ENCODE measurements at regions not wholly inside any gene's neighbourhood (a gene's known extent, or its start where the extent isn't known, plus 50 kb on each side); places are given as distances from the start of the nearest gene placed in this dataset.

- TF ChIP-seq RAD21 (IDR thresholded peaks at IDR 0.05; ENCODE audit: low read depth) (no peak), TEAD4 (IDR thresholded peaks at IDR 0.05) (no peak), EGR1 (IDR thresholded peaks at IDR 0.05) (no peak), MAX (IDR thresholded peaks at IDR 0.05) (no peak), CREB1 (IDR thresholded peaks at IDR 0.05; ENCODE audit: low read depth) (no peak), ZBTB7A (IDR thresholded peaks at IDR 0.05; ENCODE audit: low read depth) (no peak)
Measured at GRCh38 chr9:89854715-89855475, 250.1 kb downstream of the GADD45G start.

GRCh38 chr9:89862316-89862715, 257.5 kb downstream of the GADD45G start:
- TF ChIP-seq EGR1 (IDR thresholded peaks at IDR 0.05) (no peak), RAD21 (IDR thresholded peaks at IDR 0.05; ENCODE audit: low read depth) (no peak), FOXM1 (IDR thresholded peaks at IDR 0.05; ENCODE audit: borderline replicate concordance, low read depth) (no peak), EP300 (IDR thresholded peaks at IDR 0.05; ENCODE audit: borderline replicate concordance) (no peak), CREB1 (IDR thresholded peaks at IDR 0.05; ENCODE audit: low read depth) (no peak), YY1 (IDR thresholded peaks at IDR 0.05; ENCODE audit: low read depth) (no peak), REST (IDR thresholded peaks at IDR 0.05; ENCODE audit: low read depth) (no peak), TCF12 (IDR thresholded peaks at IDR 0.05; ENCODE audit: low read depth) (no peak), MAX (IDR thresholded peaks at IDR 0.05) (no peak), TAF1 (IDR thresholded peaks at IDR 0.05; ENCODE audit: low read depth) (no peak), TEAD4 (IDR thresholded peaks at IDR 0.05) (no peak), CEBPB (IDR thresholded peaks at IDR 0.05) (no peak), USF1 (IDR thresholded peaks at IDR 0.05) (no peak), NFIC (IDR thresholded peaks at IDR 0.05) (no peak), ZBTB7A (IDR thresholded peaks at IDR 0.05; ENCODE audit: low read depth) (no peak)

GRCh38 chr9:89863141-89863540, 258.3 kb downstream of the GADD45G start:
- no peak for TF ChIP-seq TEAD4 (IDR thresholded peaks at IDR 0.05)
- no peak for TF ChIP-seq TAF1 (IDR thresholded peaks at IDR 0.05; ENCODE audit: low read depth)
- TF ChIP-seq REST (IDR thresholded peaks at IDR 0.05; ENCODE audit: low read depth), result no peak
- no peak for TF ChIP-seq TCF12 (IDR thresholded peaks at IDR 0.05; ENCODE audit: low read depth)
- no peak for TF ChIP-seq EP300 (IDR thresholded peaks at IDR 0.05; ENCODE audit: borderline replicate concordance)
- no peak for TF ChIP-seq CEBPB (IDR thresholded peaks at IDR 0.05)

GRCh38 chr9:89863837-89864236, 259.0 kb downstream of the GADD45G start:
- TF ChIP-seq REST (IDR thresholded peaks at IDR 0.05; ENCODE audit: low read depth) (no peak), EP300 (IDR thresholded peaks at IDR 0.05; ENCODE audit: borderline replicate concordance) (no peak), NFIC (IDR thresholded peaks at IDR 0.05) (no peak), FOXM1 (IDR thresholded peaks at IDR 0.05; ENCODE audit: borderline replicate concordance, low read depth) (no peak), ZBTB7A (IDR thresholded peaks at IDR 0.05; ENCODE audit: low read depth) (no peak), YY1 (IDR thresholded peaks at IDR 0.05; ENCODE audit: low read depth) (no peak), EGR1 (IDR thresholded peaks at IDR 0.05) (no peak), CREB1 (IDR thresholded peaks at IDR 0.05; ENCODE audit: low read depth) (no peak), TEAD4 (IDR thresholded peaks at IDR 0.05) (no peak), RAD21 (IDR thresholded peaks at IDR 0.05; ENCODE audit: low read depth) (no peak), USF1 (IDR thresholded peaks at IDR 0.05) (no peak)
